Skin epidermis (tissue), 12 donors: ENCODE measurements at regions not wholly inside any gene's neighbourhood (a gene's known extent, or its start where the extent isn't known, plus 50 kb on each side); places are given as distances from the start of the nearest gene placed in this dataset.
"Not testable (repeated sequence)": the region's sequence is repeated elsewhere in the genome, so short reads cannot be mapped to it uniquely, and the experiment has no call there.

ENCODE experiments used
- H3K27ac ChIP-seq, 21 experiments: fragments of 200-600 bp; sonication (generic) in 11 of 21; one replicate each; pipeline ENCODE4 v1.5.0; 2020; ENCODE audit warnings: mild to moderate bottlenecking in 3 of 21, inconsistent platforms in 2 of 21, moderate library complexity in 2 of 21
- H3K4me3 ChIP-seq, 7 experiments: fragments of 200-600 bp; sonication (generic) in 2 of 7; one replicate each; pipeline ENCODE4 v1.5.0; 2020; ENCODE audit warnings: inconsistent platforms in 2 of 7, mild to moderate bottlenecking in 2 of 7, moderate library complexity in 1 of 7

DNA sequence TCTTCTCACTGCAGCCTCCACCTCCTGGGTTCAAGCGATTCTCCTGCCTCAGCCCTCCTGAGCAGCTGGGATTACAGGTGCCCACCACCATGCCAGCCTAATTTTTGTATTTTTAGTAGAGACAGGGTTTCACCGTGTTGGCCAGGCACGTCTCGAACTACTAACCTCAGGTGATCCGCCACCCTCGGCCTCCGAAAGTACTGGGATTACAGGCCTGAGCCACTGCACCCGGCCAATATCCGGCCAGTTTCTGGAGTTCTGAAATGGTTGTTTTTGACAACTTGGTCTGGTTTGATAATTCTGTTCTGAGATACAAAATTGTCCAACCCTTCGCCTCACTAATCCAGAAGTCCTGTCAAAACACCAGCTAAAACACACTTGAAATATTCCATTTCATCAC is 667.0 kb downstream of the BRINP3 start:
- H3K27ac ChIP-seq, H3K4me3 ChIP-seq: not testable (repeated sequence)

DNA sequence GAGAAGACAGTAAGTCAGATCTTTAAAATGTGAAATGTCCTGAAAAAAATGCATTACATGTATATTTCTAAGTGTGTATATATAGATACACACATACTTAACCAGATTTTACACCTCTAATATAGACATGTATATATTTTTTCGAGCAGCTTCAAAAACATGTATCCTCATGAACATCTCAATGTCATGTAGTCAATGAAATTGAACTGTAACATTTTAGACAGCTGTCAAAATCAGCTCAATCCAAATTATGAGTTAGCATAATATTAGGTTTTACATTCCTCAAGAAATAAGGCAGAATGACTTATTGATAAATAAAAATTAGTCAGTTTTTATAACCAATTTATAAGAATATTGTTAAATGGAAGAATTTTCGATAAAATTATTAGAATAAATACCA is 665.7 kb downstream of the BRINP3 start:
- Histone ChIP-seq H3K27ac (no peak overlapping the region), H3K4me3 (no peak overlapping the region)

DNA sequence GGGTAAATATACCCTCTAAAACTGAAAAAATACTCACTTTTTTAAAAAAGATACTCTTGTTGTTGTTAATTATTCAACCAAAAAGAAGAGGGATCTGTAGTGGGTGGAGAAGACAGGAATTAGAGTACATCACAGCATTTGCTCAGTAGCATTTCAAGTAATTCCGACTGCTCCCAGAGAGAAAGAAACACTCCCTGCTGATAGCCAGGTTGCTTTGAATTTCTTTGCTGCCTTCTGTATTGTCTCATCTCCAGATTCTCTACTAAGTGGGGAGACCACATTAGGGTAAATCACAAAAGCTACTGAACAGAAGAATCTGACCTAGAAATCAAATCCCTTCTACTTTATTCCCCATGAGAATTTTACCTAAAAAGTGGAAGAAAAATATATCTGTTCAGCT is 661.1 kb downstream of the BRINP3 start:
- H3K27ac ChIP-seq = no peak overlapping the region
- no peak overlapping the region for H3K4me3 ChIP-seq

DNA sequence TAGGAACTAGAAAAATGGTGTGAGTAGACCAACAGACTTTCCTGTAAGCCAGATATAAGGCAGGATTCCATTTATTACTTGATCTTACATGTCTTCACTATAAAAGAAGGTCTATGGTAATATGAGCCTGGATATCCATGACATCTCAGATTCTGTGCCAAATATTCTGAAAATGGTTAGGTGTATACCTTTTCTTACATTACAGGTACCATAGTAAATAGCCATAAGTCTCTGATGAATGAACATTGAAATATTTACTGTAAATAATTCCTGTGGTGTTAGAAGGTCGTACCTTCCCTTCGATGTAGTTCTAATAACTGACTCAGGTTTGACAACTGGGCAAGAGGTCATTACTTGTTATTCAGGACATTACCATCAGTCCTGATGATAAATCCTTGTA is 657.9 kb downstream of the BRINP3 start:
- no peak overlapping the region for H3K27ac ChIP-seq
- H3K4me3 ChIP-seq = no peak overlapping the region

DNA sequence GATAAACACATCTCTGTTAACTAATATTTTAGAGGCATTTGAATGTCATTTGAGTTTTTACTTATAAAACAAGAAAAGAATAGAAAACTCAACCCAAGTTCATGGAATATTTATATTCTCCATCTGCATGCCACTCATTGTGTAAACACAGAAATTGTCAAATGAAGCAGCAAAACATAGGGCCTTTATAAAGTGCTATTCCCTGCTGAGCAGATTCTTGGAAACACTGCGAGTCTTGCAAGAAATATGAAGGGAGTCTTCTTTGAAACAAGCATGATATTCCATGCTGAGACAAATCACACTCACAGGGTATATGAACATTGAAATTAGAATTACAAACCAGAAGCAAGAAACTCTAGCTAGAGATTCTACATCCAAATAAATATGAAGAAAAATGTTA is 655.8 kb downstream of the BRINP3 start:
- Histone ChIP-seq H3K27ac (no peak overlapping the region), H3K4me3 (no peak overlapping the region)

DNA sequence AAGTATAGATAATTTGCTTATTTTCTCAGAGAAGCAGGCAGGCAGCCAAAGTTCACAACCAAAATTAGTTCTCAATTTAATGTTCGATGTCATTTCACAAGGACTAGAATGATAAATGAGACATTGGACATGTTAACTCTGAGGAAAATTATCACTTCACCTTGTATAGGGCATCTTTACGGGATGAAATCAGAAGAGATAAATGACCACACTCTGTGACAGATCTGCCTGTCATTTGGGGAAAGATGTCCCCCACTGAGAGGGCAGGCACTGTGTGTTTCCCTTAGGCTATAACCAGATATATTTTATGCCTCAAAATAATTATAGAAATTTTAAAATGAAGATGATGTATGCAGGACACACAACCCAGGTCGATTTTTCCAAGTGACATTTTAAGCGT is 642.9 kb downstream of the BRINP3 start:
- Histone ChIP-seq H3K4me3 (no peak overlapping the region), H3K27ac (no peak overlapping the region)

DNA sequence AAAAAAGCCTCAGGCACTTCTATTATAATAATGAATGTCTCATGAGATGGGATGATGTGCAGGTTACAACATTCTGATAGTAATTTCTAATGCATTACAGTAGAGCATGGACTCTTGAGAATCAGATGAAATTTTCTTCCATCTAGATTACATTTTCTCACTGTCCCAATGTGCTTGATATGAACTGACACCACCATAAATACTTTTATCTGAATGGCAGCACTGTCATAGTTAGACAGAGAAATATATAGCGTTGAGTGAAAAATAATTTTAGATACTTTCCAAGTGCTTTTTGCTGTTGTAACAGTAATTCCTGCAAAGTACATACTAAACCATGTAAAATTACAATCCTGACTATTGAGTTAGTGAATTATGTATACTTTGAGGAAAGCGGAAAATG is 630.1 kb downstream of the BRINP3 start:
- Histone ChIP-seq H3K27ac (no peak overlapping the region), H3K4me3 (no peak overlapping the region)

DNA sequence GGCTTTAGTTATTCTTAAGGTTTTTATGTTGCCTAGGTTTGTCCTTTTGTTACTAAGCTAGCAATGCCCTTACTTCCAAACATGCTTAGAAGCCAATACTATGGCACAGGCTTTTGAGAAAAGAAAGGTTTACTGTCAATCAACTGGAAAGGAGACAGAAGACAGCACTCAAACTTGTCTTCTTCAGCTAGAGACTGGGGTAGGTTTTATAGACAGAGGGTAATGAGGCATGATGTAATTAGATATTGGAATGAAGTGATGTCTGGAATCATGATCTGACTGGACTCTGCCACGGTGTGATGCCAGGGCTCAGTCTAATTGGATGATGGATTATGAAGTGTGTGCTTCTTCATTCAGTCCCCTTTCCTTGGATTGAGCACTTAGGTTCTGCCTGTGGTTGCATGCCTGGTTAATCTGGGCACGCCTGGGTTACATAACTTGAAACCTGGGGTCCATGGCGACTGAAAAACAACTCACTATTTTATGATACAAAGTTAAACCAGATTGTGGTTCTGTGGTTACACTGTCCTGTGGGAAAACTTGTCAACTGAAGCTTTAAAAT is 625.8 kb downstream of the BRINP3 start:
- Histone ChIP-seq H3K4me3 (no peak overlapping the region), H3K27ac (no peak overlapping the region)

DNA sequence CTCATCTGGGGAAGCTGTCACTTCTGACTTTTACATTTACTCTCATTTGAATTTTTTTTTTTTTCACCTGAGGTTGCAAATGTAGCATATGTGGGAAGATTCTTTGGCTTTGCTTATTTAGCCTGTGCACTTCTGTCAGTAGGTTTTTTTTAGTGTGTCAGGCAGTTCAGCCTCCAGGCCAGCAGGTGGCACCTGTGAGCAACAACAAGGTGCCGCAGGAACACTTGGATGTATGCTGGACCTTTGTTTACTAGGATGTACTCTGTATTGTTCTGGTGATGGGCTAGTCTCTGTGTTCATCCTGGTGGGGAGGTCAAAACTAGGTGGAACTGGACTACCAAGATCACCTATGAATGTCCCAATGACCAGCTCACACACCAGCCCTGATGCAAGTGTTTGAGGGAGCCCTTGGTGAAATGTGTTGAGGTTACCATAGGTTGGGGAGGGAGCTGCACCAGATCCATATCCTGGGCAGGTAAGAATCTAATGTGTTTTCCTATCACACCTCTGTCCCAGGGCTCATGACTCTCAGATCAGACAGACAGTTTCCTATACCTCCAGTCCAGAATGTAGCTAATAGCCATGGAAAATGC is 618.2 kb downstream of the BRINP3 start:
- Histone ChIP-seq H3K4me3 (no peak overlapping the region), H3K27ac (no peak overlapping the region)

DNA sequence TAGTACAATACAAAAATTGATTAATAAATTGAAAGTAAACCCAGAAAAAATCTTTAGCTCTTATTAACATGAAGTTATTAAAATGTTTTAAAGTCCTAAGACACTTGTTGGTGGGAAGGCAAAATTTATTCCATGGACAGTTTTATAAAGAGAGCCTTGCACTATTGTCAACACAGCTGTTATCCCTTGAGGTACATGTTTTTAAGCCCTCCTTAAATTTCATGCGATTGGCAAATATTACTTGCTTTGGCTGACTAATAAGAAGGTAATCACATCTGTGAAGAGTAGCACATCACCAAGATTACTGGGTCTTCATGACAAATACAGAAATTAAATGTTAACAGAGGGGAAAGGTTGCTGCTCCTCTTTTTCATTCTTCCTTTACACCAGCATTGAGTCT is 611.1 kb downstream of the BRINP3 start:
- Histone ChIP-seq H3K27ac (no peak overlapping the region), H3K4me3 (no peak overlapping the region)

DNA sequence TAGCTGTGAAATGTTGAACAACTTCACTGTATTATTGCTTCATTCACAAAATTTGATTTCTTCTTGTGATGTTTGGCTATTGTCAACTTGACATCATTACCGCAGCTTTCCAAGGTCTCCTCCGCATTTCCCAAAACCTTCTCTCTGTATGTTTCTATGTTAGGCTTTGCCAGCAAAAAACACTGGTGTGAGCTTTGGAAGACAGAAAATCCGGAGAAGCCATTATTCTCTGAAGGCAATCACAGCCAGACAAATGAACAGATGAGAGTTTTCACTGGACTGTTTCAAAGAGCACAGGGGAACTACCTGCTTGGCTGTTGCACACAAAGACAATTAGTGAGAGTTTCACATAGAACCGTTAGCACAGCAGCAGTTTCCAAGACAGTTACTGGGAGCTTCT is 609.6 kb downstream of the BRINP3 start:
- H3K27ac ChIP-seq = no peak overlapping the region
- no peak overlapping the region for H3K4me3 ChIP-seq

DNA sequence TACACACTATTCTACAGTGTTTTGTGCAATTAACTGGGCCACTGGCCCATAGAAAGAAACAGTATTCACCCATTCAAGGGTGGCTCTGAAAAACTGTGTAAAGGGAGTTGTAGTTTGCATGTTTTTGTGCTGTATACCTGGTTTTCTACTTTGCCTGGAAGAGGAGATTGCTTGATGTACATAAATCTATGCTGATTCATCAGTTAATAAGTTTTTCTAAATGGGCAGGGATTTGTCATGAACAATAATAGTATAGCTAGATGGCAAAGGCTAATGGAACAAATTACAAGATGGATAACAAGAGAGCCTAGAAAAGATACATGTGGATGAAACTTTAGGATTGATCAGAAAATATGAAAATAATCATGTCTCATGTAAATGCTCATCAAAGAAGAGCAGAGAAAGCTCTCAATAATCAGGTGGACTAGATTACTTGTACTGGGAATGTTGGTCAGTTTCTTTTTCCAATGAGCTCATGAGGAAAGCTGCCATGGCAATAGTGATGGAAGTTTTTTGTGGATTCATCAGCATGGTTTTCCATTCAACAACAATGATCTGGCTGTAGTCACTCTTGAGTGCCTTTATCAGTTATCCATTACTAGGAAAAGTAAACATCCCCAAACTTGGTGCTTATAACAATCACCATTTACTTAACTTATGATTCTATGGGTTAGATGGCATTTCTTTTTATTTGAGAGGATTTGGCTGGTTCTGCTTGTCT is 602.8 kb downstream of the BRINP3 start:
- no peak overlapping the region for H3K4me3 ChIP-seq
- H3K27ac ChIP-seq = no peak overlapping the region

DNA sequence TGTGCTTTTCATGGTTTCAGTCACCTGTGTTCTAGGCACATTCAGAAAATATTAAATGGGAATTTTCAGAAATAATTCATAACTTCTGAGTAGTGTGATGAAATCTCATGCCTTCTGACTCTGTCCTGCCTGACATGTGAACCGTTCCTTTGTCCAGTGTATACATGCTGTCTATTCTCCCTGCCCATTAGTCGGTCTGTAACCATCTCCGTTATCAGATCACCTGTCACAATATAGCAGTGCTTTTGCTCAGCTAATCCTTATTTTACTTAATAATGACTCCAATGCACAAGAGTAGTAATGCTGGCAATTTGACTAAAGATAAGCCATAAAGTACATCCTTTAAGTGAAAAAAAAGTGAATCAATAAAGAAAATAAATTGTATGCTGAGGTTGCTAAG is 597.5 kb downstream of the BRINP3 start:
- no peak overlapping the region for H3K4me3 ChIP-seq
- H3K27ac ChIP-seq = no peak overlapping the region

DNA sequence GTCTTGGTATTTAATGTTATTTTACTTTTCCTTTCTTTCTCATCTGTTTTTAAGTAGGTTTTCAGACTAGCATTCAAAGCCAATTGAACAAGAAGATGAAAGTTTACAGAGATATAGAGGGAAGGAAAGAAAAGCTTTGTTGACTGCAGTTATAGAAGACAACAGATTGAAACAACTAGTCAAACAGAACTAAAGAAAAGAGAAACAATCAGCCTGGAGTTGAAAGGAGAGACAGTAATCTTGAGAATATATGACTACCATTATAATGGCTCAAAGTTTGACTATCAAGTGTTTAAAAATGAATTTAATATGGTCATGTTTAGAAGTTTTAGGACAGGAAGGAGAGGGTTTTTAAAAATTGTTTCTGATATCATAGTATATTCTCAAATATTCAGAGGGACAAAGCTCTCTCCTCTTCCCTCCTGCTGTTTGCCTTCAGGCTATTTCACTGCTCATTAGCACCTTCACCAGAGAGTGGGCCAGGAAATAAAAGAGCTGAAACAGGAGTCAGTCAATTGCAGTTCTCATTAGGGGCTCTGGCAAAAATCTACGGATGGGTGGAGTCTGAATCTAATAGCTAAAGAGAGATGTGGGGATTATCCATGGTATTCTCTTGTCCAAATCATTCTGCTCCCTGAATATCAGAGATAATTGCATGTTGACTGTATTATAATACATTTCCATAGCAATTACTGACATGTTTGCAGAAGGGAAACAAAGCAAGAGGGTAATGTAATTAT is 577.8 kb downstream of the BRINP3 start:
- Histone ChIP-seq H3K4me3 (no peak overlapping the region), H3K27ac (no peak overlapping the region)

DNA sequence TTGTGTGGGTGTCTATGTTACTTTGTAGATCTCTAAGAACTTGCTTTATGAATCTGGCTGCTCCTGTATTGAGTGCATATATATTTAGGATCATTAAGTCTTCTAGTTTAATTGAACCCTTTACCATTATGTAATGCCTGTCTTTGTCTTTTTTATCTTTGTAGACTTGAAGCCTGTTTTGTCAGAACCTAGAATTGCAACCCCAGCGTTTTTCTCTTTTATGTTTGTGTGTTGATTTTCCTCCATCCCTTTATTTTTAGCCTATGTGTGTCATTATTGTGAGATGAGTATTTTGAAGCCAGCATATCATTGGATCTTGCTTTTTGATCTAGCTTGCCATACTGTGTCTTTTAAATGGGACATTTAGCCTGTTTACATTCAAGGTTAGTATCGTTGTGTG is 573.2 kb downstream of the BRINP3 start:
- no peak overlapping the region for H3K4me3 ChIP-seq
- no peak overlapping the region for H3K27ac ChIP-seq

DNA sequence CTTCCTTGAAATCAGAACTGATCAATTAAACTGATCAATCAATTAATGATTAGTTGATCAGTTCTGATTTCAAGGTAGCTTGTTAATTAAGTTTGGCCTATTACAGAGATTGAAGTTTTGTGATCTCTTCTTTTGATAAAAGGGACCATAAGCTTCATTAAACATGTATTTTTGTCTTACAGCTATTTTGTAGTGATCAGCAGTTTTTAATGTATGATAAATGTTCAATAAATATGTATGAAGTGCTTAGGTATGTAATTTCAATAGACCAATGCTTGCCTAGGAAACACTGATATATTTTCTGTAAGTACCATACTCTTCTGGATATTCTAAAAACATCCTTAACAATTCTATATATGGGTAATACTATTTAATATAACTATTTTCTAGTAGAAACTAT is 569.6 kb downstream of the BRINP3 start:
- H3K27ac ChIP-seq = no peak overlapping the region
- H3K4me3 ChIP-seq = no peak overlapping the region

DNA sequence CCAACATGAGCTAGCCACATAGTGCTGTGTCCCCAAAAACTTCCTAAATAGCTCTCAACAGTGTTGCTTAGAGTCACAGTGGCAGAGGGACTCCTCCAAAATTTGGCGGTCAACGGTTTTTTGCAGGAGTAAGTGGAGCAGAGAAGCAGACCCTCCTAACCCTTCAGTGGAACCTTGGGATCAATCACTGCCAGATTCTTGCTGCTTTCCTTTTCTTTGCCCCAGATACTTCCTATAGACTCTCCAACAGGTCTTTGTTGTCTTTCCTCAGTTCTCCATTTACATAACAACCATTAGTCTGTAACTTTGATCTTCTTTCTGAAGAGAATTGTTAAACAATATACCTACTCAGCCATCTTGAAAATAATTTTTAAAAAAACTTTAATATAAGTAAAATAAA is 556.1 kb downstream of the BRINP3 start:
- Histone ChIP-seq H3K4me3 (no peak overlapping the region), H3K27ac (no peak overlapping the region)

DNA sequence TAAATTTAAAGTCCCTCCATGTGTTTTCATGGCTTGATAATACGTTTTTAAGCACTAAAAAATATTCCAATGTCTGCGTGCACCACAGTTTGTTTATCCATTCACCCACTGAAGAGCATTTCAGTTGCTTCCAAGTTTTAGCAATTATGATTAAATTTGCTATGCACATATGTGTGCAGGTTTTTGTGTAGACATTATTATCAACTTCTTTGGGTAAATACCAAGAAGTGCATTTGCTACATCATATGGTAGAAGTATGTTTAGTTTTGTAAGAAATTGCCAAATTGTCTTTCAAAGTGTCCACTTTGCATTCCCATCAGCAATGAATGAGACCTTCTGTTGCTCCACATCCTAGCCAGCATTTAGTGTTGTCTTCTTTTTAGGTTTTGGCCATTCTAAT is 550.0 kb downstream of the BRINP3 start:
- H3K4me3 ChIP-seq = no peak overlapping the region
- H3K27ac ChIP-seq = no peak overlapping the region

DNA sequence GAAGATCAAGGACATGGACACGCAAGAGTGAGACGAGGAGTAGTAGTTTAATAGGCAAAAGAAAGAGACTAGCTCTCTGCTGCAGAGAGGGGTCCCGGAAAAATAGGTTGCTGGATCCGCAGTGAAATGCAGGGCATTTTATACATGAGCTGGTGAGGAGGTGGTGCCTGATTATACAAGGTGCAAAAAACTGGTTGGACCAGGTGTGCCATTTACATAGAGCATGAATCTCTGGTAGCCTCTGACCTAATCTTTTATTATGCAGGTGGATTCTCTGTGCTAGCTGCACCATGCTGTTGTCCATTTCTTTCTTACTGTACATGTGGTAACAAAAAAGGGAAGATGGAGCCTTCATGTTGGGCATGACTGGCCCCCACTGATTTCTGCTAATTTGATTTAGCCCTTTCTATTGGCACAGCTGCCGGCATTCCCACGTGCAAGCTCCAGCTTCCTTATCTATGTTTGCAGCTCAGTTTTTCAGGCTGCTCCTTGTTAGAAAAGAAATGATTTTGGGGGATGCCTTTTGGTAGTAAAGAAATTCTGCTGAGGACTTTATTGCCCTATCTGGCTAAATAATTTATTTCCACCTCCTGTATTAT is 548.1 kb downstream of the BRINP3 start:
- H3K27ac ChIP-seq = no peak overlapping the region
- H3K4me3 ChIP-seq = no peak overlapping the region

DNA sequence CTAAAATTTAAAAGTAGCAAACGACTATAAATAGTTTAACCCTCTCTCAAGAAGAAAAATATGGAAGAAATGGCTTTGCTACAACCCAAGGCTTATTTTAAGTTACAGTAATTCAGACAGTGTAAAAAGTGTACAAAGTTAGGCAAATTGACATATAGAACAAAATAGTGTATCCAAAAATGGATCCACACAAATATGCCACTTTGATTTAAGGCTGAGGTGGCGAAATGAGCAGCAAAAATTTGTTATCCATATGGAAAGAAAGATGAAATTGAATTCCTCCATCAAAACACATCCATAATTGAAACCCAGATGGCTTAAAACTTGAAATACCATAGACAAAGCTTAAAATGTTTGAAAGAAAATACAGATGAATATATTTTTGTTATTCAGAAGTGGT is 540.8 kb downstream of the BRINP3 start:
- no peak overlapping the region for H3K27ac ChIP-seq

DNA sequence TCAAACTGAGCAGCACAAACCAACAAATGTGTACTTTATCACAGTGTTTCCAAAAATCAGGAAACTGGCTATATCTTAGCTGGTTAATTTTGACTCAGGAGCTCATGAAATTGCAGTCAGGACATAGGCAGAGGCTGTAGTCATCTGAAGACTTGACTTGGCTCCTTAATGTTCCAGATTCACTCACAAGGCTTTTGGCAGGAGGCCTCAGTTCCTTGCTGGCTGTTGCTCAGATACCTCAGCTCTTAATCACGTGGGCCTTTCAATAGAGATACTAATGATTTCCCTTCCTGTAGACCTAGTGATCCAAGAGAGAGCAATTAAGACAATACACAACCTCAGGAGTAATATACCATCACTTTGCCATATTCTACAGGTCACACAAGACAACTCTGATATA is 537.7 kb downstream of the BRINP3 start:
- Histone ChIP-seq H3K27ac (no peak overlapping the region), H3K4me3 (no peak overlapping the region)

More for the DNA sequence above, 540.8 kb downstream of the BRINP3 start:
- no peak overlapping the region for H3K4me3 ChIP-seq
